ENCODE measurements at regions not wholly inside any gene's neighbourhood (a gene's known extent, or its start where the extent isn't known, plus 50 kb on each side); places are given as distances from the start of the nearest gene placed in this dataset.

- Histone ChIP-seq H3K79me2 (ENCODE audit: low read length) (no peaks in the 10 kb centered on the region), H3K9me3 (ENCODE audit: low read length) (no peaks in the 10 kb centered on the region), H3K4me3 (ENCODE audit: low read length) (no peak overlapping the region), H3K4me1 (ENCODE audit: insufficient read depth, low read length) (0 out of 2 replicates have a peak, but pooled peaks cover 1% of the 10 kb centered on the region), H3K4me2 (ENCODE audit: low read length) (no peak overlapping the region), H3F3A (ENCODE audit: low read length, unreplicated experiment) (no peaks in the 10 kb centered on the region), H4K20me1 (ENCODE audit: low read length) (no peaks in the 10 kb centered on the region), H3K9me2 (replicated peaks; ENCODE audit: low read length) (no peaks in the 10 kb centered on the region), H2AFZ (ENCODE audit: low read length) (no peak overlapping the region), H3K36me3 (ENCODE audit: low read depth, low read length) (no peaks in the 10 kb centered on the region), H3K27ac (ENCODE audit: low read length) (no peak overlapping the region), H3K27me3 (ENCODE audit: low read length) (no peaks in the 10 kb centered on the region), H3K9ac (ENCODE audit: low read length) (no peak overlapping the region)
- ChIA-PET CTCF (no interaction called here), POLR2A (ENCODE audit: unreplicated experiment) (no interaction called here)
- no peak for ATAC-seq
- TF ChIP-seq EZH2 (IDR thresholded peaks at IDR 0.05; ENCODE audit: low read length, unreplicated experiment) (no peak), EZH2phosphoT487 (IDR thresholded peaks at IDR 0.05; ENCODE audit: borderline replicate concordance, low read length) (no peak)
- TF ChIP-seq, protein P1, sequence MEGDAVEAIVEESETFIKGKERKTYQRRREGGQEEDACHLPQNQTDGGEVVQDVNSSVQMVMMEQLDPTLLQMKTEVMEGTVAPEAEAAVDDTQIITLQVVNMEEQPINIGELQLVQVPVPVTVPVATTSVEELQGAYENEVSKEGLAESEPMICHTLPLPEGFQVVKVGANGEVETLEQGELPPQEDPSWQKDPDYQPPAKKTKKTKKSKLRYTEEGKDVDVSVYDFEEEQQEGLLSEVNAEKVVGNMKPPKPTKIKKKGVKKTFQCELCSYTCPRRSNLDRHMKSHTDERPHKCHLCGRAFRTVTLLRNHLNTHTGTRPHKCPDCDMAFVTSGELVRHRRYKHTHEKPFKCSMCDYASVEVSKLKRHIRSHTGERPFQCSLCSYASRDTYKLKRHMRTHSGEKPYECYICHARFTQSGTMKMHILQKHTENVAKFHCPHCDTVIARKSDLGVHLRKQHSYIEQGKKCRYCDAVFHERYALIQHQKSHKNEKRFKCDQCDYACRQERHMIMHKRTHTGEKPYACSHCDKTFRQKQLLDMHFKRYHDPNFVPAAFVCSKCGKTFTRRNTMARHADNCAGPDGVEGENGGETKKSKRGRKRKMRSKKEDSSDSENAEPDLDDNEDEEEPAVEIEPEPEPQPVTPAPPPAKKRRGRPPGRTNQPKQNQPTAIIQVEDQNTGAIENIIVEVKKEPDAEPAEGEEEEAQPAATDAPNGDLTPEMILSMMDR (conservative IDR thresholded peaks at IDR 0.05; ENCODE audit: low read depth, low read length): no peak
- BruUV-seq (replicated peaks): no TSS peak
- intact Hi-C loops (cut with micrococcal nuclease): no loop called here
- no peak for DNase-seq
Observed at GRCh38 chrX:150150076-150150779, 211.9 kb upstream of the EOLA2 start.

DNA sequence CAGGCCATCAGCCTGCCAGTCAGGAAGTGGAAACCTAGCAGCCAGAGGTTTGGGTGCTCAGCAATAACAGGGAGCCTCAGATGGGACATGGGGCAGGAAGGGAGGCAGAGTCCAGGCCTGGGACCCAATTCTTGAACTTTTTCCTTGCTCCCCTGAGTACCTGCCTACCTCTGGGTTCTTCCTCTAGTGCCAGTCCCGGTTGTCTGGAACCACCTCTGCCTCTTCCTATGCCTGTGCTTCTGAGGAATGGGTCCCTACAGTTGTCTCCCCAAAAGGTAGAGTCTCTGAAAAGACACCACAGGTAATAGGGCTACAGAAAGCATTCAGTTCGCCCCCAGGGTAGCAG, 212.4 kb upstream of the MAMLD1 start:
- no peak overlapping the region for H3K9ac ChIP-seq (ENCODE audit: low read length)
- H2AFZ ChIP-seq (ENCODE audit: low read length): no peak overlapping the region
- CTCF ChIA-PET: no interaction called here
- no peaks in the 10 kb centered on the region for H3K79me2 ChIP-seq (ENCODE audit: low read length)
- no peaks in the 10 kb centered on the region for H3K9me2 ChIP-seq (replicated peaks; ENCODE audit: low read length)
- no peaks in the 10 kb centered on the region for H3K9me3 ChIP-seq (ENCODE audit: low read length)
- DNase-seq: no peak
- no TSS peak for BruUV-seq (replicated peaks)
- no peaks in the 10 kb centered on the region for H4K20me1 ChIP-seq (ENCODE audit: low read length)
- intact Hi-C loops (cut with micrococcal nuclease): no loop called here
- no peaks in the 10 kb centered on the region for H3F3A ChIP-seq (ENCODE audit: low read length, unreplicated experiment)
- POLR2A ChIA-PET (ENCODE audit: unreplicated experiment): no interaction called here
- H3K4me2 ChIP-seq (ENCODE audit: low read length): no peak overlapping the region
- H3K4me1 ChIP-seq (ENCODE audit: insufficient read depth, low read length): 0 out of 2 replicates have a peak, but pooled peaks cover 6% of the 10 kb centered on the region
- no peaks in the 10 kb centered on the region for H3K27me3 ChIP-seq (ENCODE audit: low read length)
- no peak overlapping the region for H3K27ac ChIP-seq (ENCODE audit: low read length)
- TF ChIP-seq EZH2 (IDR thresholded peaks at IDR 0.05; ENCODE audit: low read length, unreplicated experiment): no peak
- TF ChIP-seq EZH2phosphoT487 (IDR thresholded peaks at IDR 0.05; ENCODE audit: borderline replicate concordance, low read length): no peak
- TF ChIP-seq, protein P1 (conservative IDR thresholded peaks at IDR 0.05; ENCODE audit: low read depth, low read length): no peak
- no peak overlapping the region for H3K4me3 ChIP-seq (ENCODE audit: low read length)
- no peaks in the 10 kb centered on the region for H3K36me3 ChIP-seq (ENCODE audit: low read depth, low read length)
- ATAC-seq: no peak

DNA sequence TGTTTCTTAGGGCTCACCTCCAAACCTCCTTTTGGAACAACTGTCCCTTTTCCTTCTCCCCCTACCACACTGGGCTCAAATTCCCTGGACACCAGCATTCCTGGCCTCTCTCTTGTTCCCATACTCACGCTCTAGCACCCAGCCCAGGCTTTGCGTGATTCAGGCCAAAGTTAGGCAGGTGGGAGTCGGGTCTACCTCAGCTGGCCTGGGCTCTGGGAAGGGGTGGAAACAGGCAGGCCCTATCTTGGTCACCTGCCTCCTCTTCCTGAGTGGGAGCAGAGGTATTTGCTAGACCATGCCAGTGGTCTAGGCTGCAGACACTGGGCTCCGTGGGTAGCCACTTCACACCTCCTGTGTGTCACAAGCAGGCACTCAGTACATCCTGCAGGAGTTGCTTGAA, 211.1 kb upstream of the MAMLD1 start:
- Histone ChIP-seq H3K9ac (ENCODE audit: low read length) (no peak overlapping the region), H3K9me3 (ENCODE audit: low read length) (no peaks in the 10 kb centered on the region), H3F3A (ENCODE audit: low read length, unreplicated experiment) (no peaks in the 10 kb centered on the region), H3K4me3 (ENCODE audit: low read length) (no peak overlapping the region), H3K9me2 (replicated peaks; ENCODE audit: low read length) (no peaks in the 10 kb centered on the region), H4K20me1 (ENCODE audit: low read length) (no peaks in the 10 kb centered on the region), H3K4me1 (ENCODE audit: insufficient read depth, low read length) (0 out of 2 replicates have a peak, but pooled peaks cover 8% of the 10 kb centered on the region), H3K79me2 (ENCODE audit: low read length) (no peaks in the 10 kb centered on the region), H2AFZ (ENCODE audit: low read length) (no peak overlapping the region), H3K27ac (ENCODE audit: low read length) (no peak overlapping the region), H3K27me3 (ENCODE audit: low read length) (no peaks in the 10 kb centered on the region), H3K4me2 (ENCODE audit: low read length) (no peak overlapping the region), H3K36me3 (ENCODE audit: low read depth, low read length) (no peaks in the 10 kb centered on the region)
- intact Hi-C loops (cut with micrococcal nuclease): no loop called here
- no TSS peak for BruUV-seq (replicated peaks)
- ChIA-PET POLR2A (ENCODE audit: unreplicated experiment) (no interaction called here), CTCF (no interaction called here)
- DNase-seq (no peak), ATAC-seq (no peak)
- TF ChIP-seq, protein P1 (conservative IDR thresholded peaks at IDR 0.05; ENCODE audit: low read depth, low read length): no peak
- no peak for TF ChIP-seq EZH2phosphoT487 (IDR thresholded peaks at IDR 0.05; ENCODE audit: borderline replicate concordance, low read length)
- TF ChIP-seq EZH2 (IDR thresholded peaks at IDR 0.05; ENCODE audit: low read length, unreplicated experiment): no peak

Measured in PC-3 (cell line).